ENCODE measurements at regions not wholly inside any gene's neighbourhood (a gene's known extent, or its start where the extent isn't known, plus 50 kb on each side); places are given as distances from the start of the nearest gene placed in this dataset.

- no peak for TF ChIP-seq CTCF (IDR thresholded peaks at IDR 0.05; ENCODE audit: control insufficient read depth, insufficient read depth, low read depth, low read length, missing control alignments)
- no peak for DNase-seq (ENCODE audit: low read depth)
- no peak overlapping the region for H3K4me3 ChIP-seq (ENCODE audit: control insufficient read depth, low read depth, low read length)
These were observed 104.3 kb downstream of the CD47 start for GRCh38 chr3:107986505-107986904.

GRCh38 chr3:107985496-107985895 lies 105.3 kb downstream of the CD47 start:
- TF ChIP-seq CTCF (IDR thresholded peaks at IDR 0.05; ENCODE audit: control insufficient read depth, insufficient read depth, low read depth, low read length, missing control alignments): no peak
- no peak overlapping the region for H3K4me3 ChIP-seq (ENCODE audit: control insufficient read depth, low read depth, low read length)
- no peak for DNase-seq (ENCODE audit: low read depth)

- TF ChIP-seq CTCF (IDR thresholded peaks at IDR 0.05; ENCODE audit: control insufficient read depth, insufficient read depth, low read depth, low read length, missing control alignments): no peak
- no peak overlapping the region for H3K4me3 ChIP-seq (ENCODE audit: control insufficient read depth, low read depth, low read length)
- no peak for DNase-seq (ENCODE audit: low read depth)
These were observed 107.6 kb downstream of the CD47 start for GRCh38 chr3:107983247-107983646.

GRCh38 chr3:107982165-107982564 lies 108.7 kb downstream of the CD47 start:
- TF ChIP-seq CTCF (IDR thresholded peaks at IDR 0.05; ENCODE audit: control insufficient read depth, insufficient read depth, low read depth, low read length, missing control alignments): no peak
- H3K4me3 ChIP-seq (ENCODE audit: control insufficient read depth, low read depth, low read length): no peak overlapping the region
- DNase-seq (ENCODE audit: low read depth): no peak

- no peak for DNase-seq (ENCODE audit: low read depth)
- no peak for TF ChIP-seq CTCF (IDR thresholded peaks at IDR 0.05; ENCODE audit: control insufficient read depth, insufficient read depth, low read depth, low read length, missing control alignments)
- H3K4me3 ChIP-seq (ENCODE audit: control insufficient read depth, low read depth, low read length): no peak overlapping the region
These were observed 109.2 kb downstream of the CD47 start for GRCh38 chr3:107981471-107982111.

- TF ChIP-seq CTCF (IDR thresholded peaks at IDR 0.05; ENCODE audit: control insufficient read depth, insufficient read depth, low read depth, low read length, missing control alignments): no peak
- no peak for DNase-seq (ENCODE audit: low read depth)
- H3K4me3 ChIP-seq (ENCODE audit: control insufficient read depth, low read depth, low read length): no peak overlapping the region
These were observed 111.3 kb downstream of the CD47 start for GRCh38 chr3:107979538-107979937.
